ENCODE measurements at regions not wholly inside any gene's neighbourhood (a gene's known extent, or its start where the extent isn't known, plus 50 kb on each side); places are given as distances from the start of the nearest gene placed in this dataset.

DNA sequence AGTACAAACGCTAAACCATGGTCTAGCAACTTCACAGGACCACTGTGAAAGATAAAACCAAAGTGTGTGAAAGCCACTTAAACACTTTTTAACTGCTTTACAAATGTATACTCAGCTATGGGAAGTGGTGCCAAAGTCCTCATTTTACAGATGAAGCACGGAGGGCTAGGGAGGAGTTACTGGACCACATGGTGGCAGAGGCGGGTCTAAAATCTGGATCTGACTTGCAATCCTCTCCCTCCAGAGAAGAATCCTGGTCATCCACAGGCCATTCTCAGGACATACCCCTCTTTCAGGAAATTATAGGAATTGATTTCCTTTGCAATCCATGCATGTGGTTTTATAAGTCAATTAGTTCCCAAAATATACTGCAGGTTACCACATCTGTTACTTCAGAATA is 84.6 kb upstream of the GYPC start:
- no TSS peak for BruUV-seq (replicated peaks)
- in situ Hi-C loops (cut with MboI; ENCODE audit: low sequenced_read_pairs) (no loop called here), dilution Hi-C loops (cut with HindIII; ENCODE audit: low sequenced_read_pairs, unreplicated experiment) (no loop called here), intact Hi-C loops (cut with micrococcal nuclease) (no loop called here)
- no peak overlapping the region for H3K4me3 ChIP-seq (ENCODE audit: insufficient read depth, low read depth, low read length)
- DNase-seq: no peak
- no peak overlapping the region for H3K18ac ChIP-seq (ENCODE audit: low read depth, low read length)
- no peaks in the 10 kb centered on the region for H4K20me1 ChIP-seq (ENCODE audit: insufficient read depth, low read length)
- H3K79me1 ChIP-seq (ENCODE audit: low read depth in 1 of 2, low read length in 2 of 2): no peaks in the 10 kb centered on the region
- no peak overlapping the region for H4K8ac ChIP-seq (ENCODE audit: low read depth in 2 of 2, low read length in 2 of 2)
- no peaks in the 10 kb centered on the region for H3K36me3 ChIP-seq (ENCODE audit: control insufficient read depth, insufficient read depth, low read length)
- no peak overlapping the region for H2BK120ac ChIP-seq (ENCODE audit: low read depth, low read length)
- H4K91ac ChIP-seq (ENCODE audit: insufficient read depth, low read depth, low read length): no peak overlapping the region
- no peak overlapping the region for H3K56ac ChIP-seq (ENCODE audit: extremely low read depth, insufficient read depth, low read length)
- no peaks in the 10 kb centered on the region for H3K9me3 ChIP-seq (ENCODE audit: control insufficient read depth, insufficient read depth, low read length)
- POLR2A ChIA-PET (ENCODE audit: unreplicated experiment): no interaction called here
- H3K9me1 ChIP-seq (ENCODE audit: insufficient read depth, low read length): no peaks in the 10 kb centered on the region
- H3K27me3 ChIP-seq (ENCODE audit: control insufficient read depth, insufficient read depth, low read length): no peaks in the 10 kb centered on the region
- H2AK5ac ChIP-seq (ENCODE audit: low read depth, low read length): no peak overlapping the region
- no peak overlapping the region for H2BK15ac ChIP-seq (ENCODE audit: low read depth, low read length)
- no peak overlapping the region for H2AFZ ChIP-seq (replicated peaks; ENCODE audit: low read length, poor library complexity)
- H3K23ac ChIP-seq (ENCODE audit: low read depth, low read length): no peak overlapping the region
- CTCF ChIA-PET: no interaction called here
- H3K4me1 ChIP-seq (ENCODE audit: control insufficient read depth, insufficient read depth, low read length): no peaks in the 10 kb centered on the region
- no peak overlapping the region for H4K5ac ChIP-seq (ENCODE audit: low read depth, low read length)
- no peak for ATAC-seq (ENCODE audit: low read depth)
- no peak overlapping the region for H3K27ac ChIP-seq (ENCODE audit: insufficient read depth, low read length)
- WGBS, 2 experiments (ENCODE audit: extremely low coverage in 2 of 2, insufficient read length in 1 of 2): no CpG with 5 or more reads among the region's 3 CpGs
- H2AK9ac ChIP-seq (replicated peaks; ENCODE audit: low read depth, low read length, poor library complexity): no peak overlapping the region
- H3K4me2 ChIP-seq (ENCODE audit: low read depth, low read length): no peak overlapping the region
- no peak overlapping the region for H2BK5ac ChIP-seq (ENCODE audit: low read depth, low read length, poor library complexity, severe bottlenecking)
- no peak for TF ChIP-seq MXI1 (IDR thresholded peaks at IDR 0.05; ENCODE audit: borderline replicate concordance, low read depth, low read length)
- no peak for TF ChIP-seq CEBPB (IDR thresholded peaks at IDR 0.05; ENCODE audit: low read depth, low read length)
- TF ChIP-seq POLR2A (IDR thresholded peaks at IDR 0.05; ENCODE audit: low read depth, low read length): no peak
- TF ChIP-seq CHD1 (IDR thresholded peaks at IDR 0.05; ENCODE audit: low read depth, low read length): no peak
- no peak for TF ChIP-seq MAZ (IDR thresholded peaks at IDR 0.05; ENCODE audit: borderline replicate concordance, low read depth, low read length)
- no peak for TF ChIP-seq NFE2L2 (IDR thresholded peaks at IDR 0.05; ENCODE audit: low read depth, low read length)
- no peak for TF ChIP-seq FOS (IDR thresholded peaks at IDR 0.05; ENCODE audit: low read depth, low read length)
- no peak for TF ChIP-seq USF2 (IDR thresholded peaks at IDR 0.05; ENCODE audit: low read depth, low read length)
- no peak for TF ChIP-seq RAD21 (IDR thresholded peaks at IDR 0.05; ENCODE audit: low read length)
- TF ChIP-seq, protein P1, sequence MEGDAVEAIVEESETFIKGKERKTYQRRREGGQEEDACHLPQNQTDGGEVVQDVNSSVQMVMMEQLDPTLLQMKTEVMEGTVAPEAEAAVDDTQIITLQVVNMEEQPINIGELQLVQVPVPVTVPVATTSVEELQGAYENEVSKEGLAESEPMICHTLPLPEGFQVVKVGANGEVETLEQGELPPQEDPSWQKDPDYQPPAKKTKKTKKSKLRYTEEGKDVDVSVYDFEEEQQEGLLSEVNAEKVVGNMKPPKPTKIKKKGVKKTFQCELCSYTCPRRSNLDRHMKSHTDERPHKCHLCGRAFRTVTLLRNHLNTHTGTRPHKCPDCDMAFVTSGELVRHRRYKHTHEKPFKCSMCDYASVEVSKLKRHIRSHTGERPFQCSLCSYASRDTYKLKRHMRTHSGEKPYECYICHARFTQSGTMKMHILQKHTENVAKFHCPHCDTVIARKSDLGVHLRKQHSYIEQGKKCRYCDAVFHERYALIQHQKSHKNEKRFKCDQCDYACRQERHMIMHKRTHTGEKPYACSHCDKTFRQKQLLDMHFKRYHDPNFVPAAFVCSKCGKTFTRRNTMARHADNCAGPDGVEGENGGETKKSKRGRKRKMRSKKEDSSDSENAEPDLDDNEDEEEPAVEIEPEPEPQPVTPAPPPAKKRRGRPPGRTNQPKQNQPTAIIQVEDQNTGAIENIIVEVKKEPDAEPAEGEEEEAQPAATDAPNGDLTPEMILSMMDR (conservative IDR thresholded peaks at IDR 0.05; ENCODE audit: low read depth, low read length): no peak
- TF ChIP-seq MAFK (IDR thresholded peaks at IDR 0.05; ENCODE audit: low read depth, low read length): no peak
- no peak for TF ChIP-seq RFX5 (IDR thresholded peaks at IDR 0.05; ENCODE audit: low read depth, low read length)
- no peak for TF ChIP-seq SMC3 (IDR thresholded peaks at IDR 0.05; ENCODE audit: low read depth, low read length)
- TF ChIP-seq, protein P2, sequence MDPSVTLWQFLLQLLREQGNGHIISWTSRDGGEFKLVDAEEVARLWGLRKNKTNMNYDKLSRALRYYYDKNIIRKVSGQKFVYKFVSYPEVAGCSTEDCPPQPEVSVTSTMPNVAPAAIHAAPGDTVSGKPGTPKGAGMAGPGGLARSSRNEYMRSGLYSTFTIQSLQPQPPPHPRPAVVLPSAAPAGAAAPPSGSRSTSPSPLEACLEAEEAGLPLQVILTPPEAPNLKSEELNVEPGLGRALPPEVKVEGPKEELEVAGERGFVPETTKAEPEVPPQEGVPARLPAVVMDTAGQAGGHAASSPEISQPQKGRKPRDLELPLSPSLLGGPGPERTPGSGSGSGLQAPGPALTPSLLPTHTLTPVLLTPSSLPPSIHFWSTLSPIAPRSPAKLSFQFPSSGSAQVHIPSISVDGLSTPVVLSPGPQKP (IDR thresholded peaks at IDR 0.05; ENCODE audit: borderline replicate concordance, low read depth, low read length): no peak
- H3K9ac ChIP-seq (ENCODE audit: low read depth, low read length): no peak overlapping the region
- H3K14ac ChIP-seq (replicated peaks; ENCODE audit: low read depth, low read length): no peak overlapping the region
- no peak overlapping the region for H3K4ac ChIP-seq (ENCODE audit: low read depth, low read length)
- H2BK20ac ChIP-seq (ENCODE audit: low read depth, low read length): no peak overlapping the region

All from IMR-90 (cell line).